ENCODE measurements at regions not wholly inside any gene's neighbourhood (a gene's known extent, or its start where the extent isn't known, plus 50 kb on each side); places are given as distances from the start of the nearest gene placed in this dataset.

- no peak for TF ChIP-seq CTCF (IDR thresholded peaks at IDR 0.05)
Observed at GRCh38 chr10:81386817-81387216, 488.2 kb upstream of the NRG3 start.

GRCh38 chr10:81403451-81403850 lies 471.5 kb upstream of the NRG3 start:
- no peak for TF ChIP-seq CTCF (IDR thresholded peaks at IDR 0.05)

- TF ChIP-seq CTCF (IDR thresholded peaks at IDR 0.05), result no peak
Observed at GRCh38 chr10:81405399-81405798, 469.6 kb upstream of the NRG3 start.

- peak; percentile 51 for TF ChIP-seq CTCF (IDR thresholded peaks at IDR 0.05)
Observed at GRCh38 chr10:81414038-81414437, 461.0 kb upstream of the NRG3 start.

- TF ChIP-seq CTCF (IDR thresholded peaks at IDR 0.05), result no peak
Observed at GRCh38 chr10:81426722-81427121, 448.3 kb upstream of the NRG3 start.

- no peak for TF ChIP-seq CTCF (IDR thresholded peaks at IDR 0.05)
Observed at GRCh38 chr10:81428456-81429134, 446.4 kb upstream of the NRG3 start.

GRCh38 chr10:81439445-81439844 lies 435.5 kb upstream of the NRG3 start:
- no peak for TF ChIP-seq CTCF (IDR thresholded peaks at IDR 0.05)

Measured in LNCAP (cell line).